H1 (cell line): ENCODE measurements at regions not wholly inside any gene's neighbourhood (a gene's known extent, or its start where the extent isn't known, plus 50 kb on each side); places are given as distances from the start of the nearest gene placed in this dataset.

Experiments used
- CTCF ChIA-PET: fragments of 300-600 bp; sonication (Branson Sonifier 250); formaldehyde crosslinking; loops from one replicate; lab custom pipeline; 2021; ENCODE audit not compliant: partially characterized antibody; lab: Charles Lee
- POLR2A ChIA-PET: fragments of 300-600 bp; sonication (Branson Sonifier 250); formaldehyde crosslinking; loops from one replicate; lab custom pipeline; 2021; ENCODE audit warnings: inconsistent platforms; ENCODE audit not compliant: partially characterized antibody; lab: Charles Lee
- DNase-seq, 2 experiments: peaks; one replicate each; pipeline versions ENCODE4 v3.0.0 to v3.0.0-alpha.2; 2010 to 2022; ENCODE audit warnings: low spot score in 2 of 2, low read depth in 1 of 2, mixed read lengths in 1 of 2
- FAIRE-seq: peaks from 2 replicates; lab custom pipeline; 2011; peaks lifted over from hg19 to GRCh38; lab: Jason Lieb, UNC
- H2AFZ ChIP-seq: 2 replicates; pipeline ENCODE4 v1.8.1; 2012; ENCODE audit warnings: low read length, inconsistent platforms
- H2AK5ac ChIP-seq: 2 replicates; pipeline ENCODE4 v1.6.1; 2013; ENCODE audit warnings: low read depth, low read length
- H2BK120ac ChIP-seq: replicated peaks from 2 replicates; pipeline ENCODE3; 2013; ENCODE audit warnings: low read depth, low read length, inconsistent platforms
- H2BK12ac ChIP-seq: 2 replicates; pipeline ENCODE4 v1.6.1; 2013; ENCODE audit warnings: low read depth, low read length
- H2BK15ac ChIP-seq: 2 replicates; pipeline ENCODE4 v1.6.1; 2013; ENCODE audit warnings: low read length
- H2BK20ac ChIP-seq: 2 replicates; pipeline ENCODE4 v1.6.1; 2013; ENCODE audit warnings: low read length
- H2BK5ac ChIP-seq: 2 replicates; pipeline ENCODE4 v1.6.1; 2013; ENCODE audit warnings: low read depth, low read length
- H3K14ac ChIP-seq: 2 replicates; pipeline ENCODE4 v1.6.1; 2013; ENCODE audit warnings: inconsistent platforms; ENCODE audit not compliant: insufficient read length
- H3K18ac ChIP-seq: 2 replicates; pipeline ENCODE4 v1.6.1; 2013; ENCODE audit warnings: low read length; ENCODE audit errors: extremely low read depth
- H3K23ac ChIP-seq: 2 replicates; pipeline ENCODE4 v1.6.1; 2013; ENCODE audit warnings: inconsistent platforms; ENCODE audit not compliant: insufficient read length
- H3K23me2 ChIP-seq: 2 replicates; pipeline ENCODE4 v1.6.1; 2013; ENCODE audit warnings: low read depth, low read length
- H3K27ac ChIP-seq: 2 replicates; pipeline ENCODE4 v1.6.1; 2011; ENCODE audit warnings: low read depth, low read length, inconsistent platforms
- H3K27me3 ChIP-seq, 4 experiments: replicated peaks in 1 of 4; 1 replicate in 1 of 4; 2 replicates in 3 of 4; pipeline versions ENCODE4 v1.6.1 to v1.8.1; 2011 to 2013; ENCODE audit warnings: low read length in 3 of 4, mild to moderate bottlenecking in 3 of 4, inconsistent platforms in 2 of 4, mixed read lengths in 2 of 4, moderate library complexity in 1 of 4; ENCODE audit not compliant: control insufficient read depth in 3 of 4, insufficient read depth in 3 of 4; ENCODE audit errors: extremely low read depth in 1 of 4
- H3K36me3 ChIP-seq, 4 experiments: 2 replicates each; pipeline versions ENCODE4 v1.6.1 to v1.8.1; 2011 to 2013; ENCODE audit warnings: mild to moderate bottlenecking in 4 of 4, low read length in 3 of 4, moderate library complexity in 2 of 4, control low read depth in 1 of 4, inconsistent platforms in 1 of 4; ENCODE audit not compliant: insufficient read depth in 4 of 4, control insufficient read depth in 2 of 4
- H3K4ac ChIP-seq: replicated peaks from 2 replicates; pipeline ENCODE3; 2013; ENCODE audit warnings: low read length, low read depth, mixed read lengths, inconsistent platforms; ENCODE audit not compliant: insufficient read length
- H3K4me1 ChIP-seq, 4 experiments: replicated peaks in 1 of 4; 1 replicate in 1 of 4; 2 replicates in 3 of 4; pipeline versions ENCODE4 v1.6.1 to v1.8.1; 2011 to 2013; ENCODE audit warnings: low read length in 3 of 4, inconsistent platforms in 2 of 4, mixed read lengths in 1 of 4; ENCODE audit not compliant: insufficient read depth in 4 of 4, control insufficient read depth in 3 of 4
- H3K4me2 ChIP-seq, 2 experiments: 2 replicates each; pipeline versions ENCODE4 v1.6.1 to v1.8.1; 2011 to 2013; ENCODE audit warnings: low read depth in 2 of 2, low read length in 2 of 2, control low read depth in 1 of 2, inconsistent platforms in 1 of 2, mild to moderate bottlenecking in 1 of 2; ENCODE audit not compliant: insufficient read depth in 1 of 2
- H3K4me3 ChIP-seq, 4 experiments: fragments of 200-600, 300-600 bp in 1 of 4; sonication (generic), shearing (Covaris generic), sonication (Bioruptor Twin) in 1 of 4; 2 replicates each; pipeline versions ENCODE4 v1.5.1 to v1.8.1; 2011 to 2016; ENCODE audit warnings: low read length in 4 of 4, low read depth in 3 of 4, control low read depth in 2 of 4, inconsistent platforms in 2 of 4, mild to moderate bottlenecking in 2 of 4, mixed read lengths in 1 of 4, moderate library complexity in 1 of 4; ENCODE audit not compliant: insufficient read depth in 2 of 4; ENCODE audit errors: extremely low read depth in 1 of 4
- H3K56ac ChIP-seq: replicated peaks from 2 replicates; pipeline ENCODE3; 2013; ENCODE audit warnings: low read depth, mild to moderate bottlenecking, mixed read lengths, low read length, inconsistent platforms; ENCODE audit not compliant: insufficient read length
- H3K79me1 ChIP-seq: 2 replicates; pipeline ENCODE4 v1.6.1; 2013; ENCODE audit warnings: low read depth, low read length, control low read depth
- H3K79me2 ChIP-seq, 2 experiments: 2 replicates each; pipeline versions ENCODE4 v1.6.1 to v1.8.1; 2012 to 2013; ENCODE audit warnings: low read length in 2 of 2, mild to moderate bottlenecking in 2 of 2, inconsistent platforms in 1 of 2; ENCODE audit not compliant: insufficient read depth in 2 of 2, control insufficient read depth in 1 of 2
- H3K9ac ChIP-seq, 4 experiments: replicated peaks in 1 of 4; 1 replicate in 1 of 4; 2 replicates in 3 of 4; pipeline versions ENCODE4 v1.6.1 to v1.8.1; 2011 to 2013; ENCODE audit warnings: low read depth in 3 of 4, low read length in 3 of 4, control low read depth in 2 of 4, mild to moderate bottlenecking in 2 of 4, moderate library complexity in 2 of 4, inconsistent platforms in 1 of 4; ENCODE audit errors: extremely low read depth in 1 of 4
- H3K9me3 ChIP-seq, 2 experiments: 2 replicates each; pipeline versions ENCODE4 v1.6.1 to v1.8.1; 2012 to 2013; ENCODE audit warnings: mild to moderate bottlenecking in 2 of 2, moderate library complexity in 2 of 2, control low read depth in 1 of 2, inconsistent platforms in 1 of 2, low read depth in 1 of 2, low read length in 1 of 2, mixed read lengths in 1 of 2; ENCODE audit not compliant: insufficient read depth in 2 of 2
- H4K20me1 ChIP-seq, 2 experiments: replicated peaks in 1 of 2; 2 replicates each; pipeline versions ENCODE3 to v1.8.1; 2011 to 2013; ENCODE audit warnings: inconsistent platforms in 2 of 2, low read length in 2 of 2, mild to moderate bottlenecking in 1 of 2; ENCODE audit not compliant: insufficient read depth in 2 of 2, control insufficient read depth in 1 of 2
- H4K5ac ChIP-seq: 2 replicates; pipeline ENCODE4 v1.6.1; 2013; ENCODE audit warnings: low read length, low read depth, mixed read lengths, inconsistent platforms; ENCODE audit not compliant: insufficient read length
- H4K8ac ChIP-seq: 2 replicates; pipeline ENCODE4 v1.8.0; 2013; ENCODE audit warnings: mild to moderate bottlenecking, moderate library complexity, low read length, inconsistent platforms; ENCODE audit not compliant: insufficient read depth; ENCODE audit errors: extremely low read depth
- H4K91ac ChIP-seq: replicated peaks from 2 replicates; pipeline ENCODE3; 2013; ENCODE audit warnings: low read length, mixed read lengths, inconsistent platforms; ENCODE audit not compliant: insufficient read length
- BCL11A ChIP-seq, 2 experiments: IDR thresholded peaks; one replicate each; pipeline ENCODE4 v1.6.1; 2011; ENCODE audit warnings: low read depth in 2 of 2, low read length in 2 of 2, mild to moderate bottlenecking in 2 of 2
- EZH2 ChIP-seq: fragments of 200-600 bp; sonication (generic); IDR thresholded peaks from 2 replicates; pipeline ENCODE4 v1.7.1; 2012; ENCODE audit warnings: low read depth, mild to moderate bottlenecking, moderate library complexity, low read length, inconsistent platforms; ENCODE audit not compliant: severe bottlenecking
- POLR2A ChIP-seq, 2 experiments: IDR thresholded peaks; 1 replicate in 1 of 2; 2 replicates in 1 of 2; pipeline ENCODE4 v1.6.1; 2011; ENCODE audit warnings: low read depth in 2 of 2, low read length in 2 of 2, mild to moderate bottlenecking in 2 of 2; ENCODE audit errors: control extremely low read depth in 1 of 2
- POLR2AphosphoS5 ChIP-seq: IDR thresholded peaks from 2 replicates; pipeline ENCODE4 v1.6.1; 2011; ENCODE audit warnings: low read depth, low read length
- SP2 ChIP-seq: IDR thresholded peaks from 2 replicates; pipeline ENCODE4 v1.6.1; 2012; ENCODE audit warnings: mild to moderate bottlenecking, low read length, inconsistent platforms
- SP4 ChIP-seq: IDR thresholded peaks from 2 replicates; pipeline ENCODE4 v1.6.1; 2012; ENCODE audit warnings: low read length, inconsistent platforms
- WGBS, 2 experiments: shearing (Covaris generic) in 1 of 2; methylation state at CpG; one replicate each; pipeline versions ENCODE4 v1.1.6 to v1.1.7; 2013 to 2015; ENCODE audit warnings: low lambda C conversion rate in 2 of 2, mixed read lengths in 2 of 2, inconsistent platforms in 1 of 2, low coverage in 1 of 2, missing lambda C conversion rate in 1 of 2; ENCODE audit not compliant: insufficient replicate concordance in 2 of 2, insufficient coverage in 1 of 2, insufficient read length in 1 of 2; ENCODE audit errors: extremely low coverage in 1 of 2, missing lambda C conversion rate in 1 of 2; 5-methylcytosine and 5-hydroxymethylcytosine counted together
- TF ChIP-seq, protein P1 (sequence below): IDR thresholded peaks from 2 replicates; pipeline ENCODE4 v1.6.1; 2011; ENCODE audit warnings: low read depth, mild to moderate bottlenecking, low read length; ENCODE audit not compliant: insufficient read depth

GRCh38 chr3:176714034-176714433 lies 483.2 kb downstream of the TBL1XR1 start:
- Histone ChIP-seq H3K9me3 (no peaks in the 10 kb centered on the region), H3K9ac (no peak overlapping the region), H3K18ac (no peak overlapping the region), H3K4me2 (no peak overlapping the region), H2BK12ac (no peak overlapping the region), H3K27me3 (no peaks in the 10 kb centered on the region), H3K79me2 (no peaks in the 10 kb centered on the region), H4K91ac (no peak overlapping the region), H2AFZ (no peak overlapping the region), H2BK5ac (no peak overlapping the region), H3K4me3 (no peak overlapping the region), H3K23ac (no peak overlapping the region)
- TF ChIP-seq SP4 (no peak), POLR2AphosphoS5 (no peak), POLR2A (IDR thresholded peaks at IDR 0.05; ENCODE audit: control extremely low read depth in 1 of 2, low read depth in 2 of 2, low read length in 2 of 2) (no peak), EZH2 (no peak), BCL11A (IDR thresholded peaks at IDR 0.05; ENCODE audit: low read depth in 2 of 2, low read length in 2 of 2) (no peak), SP2 (no peak)
- TF ChIP-seq, protein P1, sequence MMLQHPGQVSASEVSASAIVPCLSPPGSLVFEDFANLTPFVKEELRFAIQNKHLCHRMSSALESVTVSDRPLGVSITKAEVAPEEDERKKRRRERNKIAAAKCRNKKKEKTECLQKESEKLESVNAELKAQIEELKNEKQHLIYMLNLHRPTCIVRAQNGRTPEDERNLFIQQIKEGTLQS = no peak
- TF ChIP-seq, all 59 proteins: peak for 0
- Histone ChIP-seq H3K27ac (no peak overlapping the region), H4K8ac (no peak overlapping the region), H4K20me1 (no peaks in the 10 kb centered on the region), H3K14ac (no peak overlapping the region), H3K4me1 (peaks cover 0 to 4% (median 0%) of the 10 kb centered on the region in 4 experiments; a peak in 1 of 7 replicates), H2BK15ac (no peak overlapping the region), H2AK5ac (no peak overlapping the region), H3K36me3 (no peaks in the 10 kb centered on the region), H4K5ac (no peak overlapping the region), H2BK20ac (no peak overlapping the region), H3K23me2 (no peaks in the 10 kb centered on the region), H3K79me1 (no peaks in the 10 kb centered on the region), H3K4ac (no peak overlapping the region), H3K56ac (no peak overlapping the region), H2BK120ac (no peak overlapping the region)
- ChIA-PET CTCF (no interaction called here), POLR2A (no interaction called here)
- FAIRE-seq (no peak), DNase-seq (no peak)
- WGBS, 2 experiments = 95% methylated on average over 3 of the region's 3 CpGs; no CpG with 5 or more reads in 1 of the 2 experiments
